ENCODE measurements at regions not wholly inside any gene's neighbourhood (a gene's known extent, or its start where the extent isn't known, plus 50 kb on each side); places are given as distances from the start of the nearest gene placed in this dataset.

DNA sequence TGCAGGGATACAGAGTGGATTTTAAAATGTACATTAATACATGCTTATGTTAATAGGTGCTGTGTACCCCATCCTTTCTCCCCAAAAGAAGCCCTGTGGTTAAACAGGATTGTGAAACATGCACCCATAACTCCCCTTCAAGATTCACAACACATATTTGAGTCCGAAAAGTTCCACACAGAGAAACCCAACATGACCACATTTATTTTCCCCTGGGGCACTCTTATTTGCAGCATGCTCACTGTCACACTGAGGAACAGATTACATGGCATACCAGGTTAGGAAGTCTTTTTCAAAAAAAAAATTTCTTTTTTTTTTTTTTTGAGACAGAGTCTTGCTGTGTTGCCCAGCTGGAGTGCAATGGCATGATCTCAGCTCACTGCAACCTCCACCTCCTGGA lies 67.7 kb upstream of the COL5A2 start:
- TF ChIP-seq, protein P1, sequence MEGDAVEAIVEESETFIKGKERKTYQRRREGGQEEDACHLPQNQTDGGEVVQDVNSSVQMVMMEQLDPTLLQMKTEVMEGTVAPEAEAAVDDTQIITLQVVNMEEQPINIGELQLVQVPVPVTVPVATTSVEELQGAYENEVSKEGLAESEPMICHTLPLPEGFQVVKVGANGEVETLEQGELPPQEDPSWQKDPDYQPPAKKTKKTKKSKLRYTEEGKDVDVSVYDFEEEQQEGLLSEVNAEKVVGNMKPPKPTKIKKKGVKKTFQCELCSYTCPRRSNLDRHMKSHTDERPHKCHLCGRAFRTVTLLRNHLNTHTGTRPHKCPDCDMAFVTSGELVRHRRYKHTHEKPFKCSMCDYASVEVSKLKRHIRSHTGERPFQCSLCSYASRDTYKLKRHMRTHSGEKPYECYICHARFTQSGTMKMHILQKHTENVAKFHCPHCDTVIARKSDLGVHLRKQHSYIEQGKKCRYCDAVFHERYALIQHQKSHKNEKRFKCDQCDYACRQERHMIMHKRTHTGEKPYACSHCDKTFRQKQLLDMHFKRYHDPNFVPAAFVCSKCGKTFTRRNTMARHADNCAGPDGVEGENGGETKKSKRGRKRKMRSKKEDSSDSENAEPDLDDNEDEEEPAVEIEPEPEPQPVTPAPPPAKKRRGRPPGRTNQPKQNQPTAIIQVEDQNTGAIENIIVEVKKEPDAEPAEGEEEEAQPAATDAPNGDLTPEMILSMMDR (IDR thresholded peaks at IDR 0.05 in 4 of 5, conservative IDR thresholded peaks at IDR 0.05 in 1 of 5) = no peak
- TF ChIP-seq POLR2A (IDR thresholded peaks at IDR 0.05) = no peak

Measured in gastrocnemius medialis (tissue), 4 donors.